ENCODE measurements at regions not wholly inside any gene's neighbourhood (a gene's known extent, or its start where the extent isn't known, plus 50 kb on each side); places are given as distances from the start of the nearest gene placed in this dataset.

- H3K27ac ChIP-seq (ENCODE audit: extremely low read depth, low read depth, low read length), result no peak overlapping the region
- no peak overlapping the region for H3K4me3 ChIP-seq (ENCODE audit: low read depth, low read length)
- CTCF ChIA-PET, result no interaction called here
- POLR2A ChIA-PET, result no interaction called here
- no peaks in the 10 kb centered on the region for H3K4me1 ChIP-seq (ENCODE audit: control insufficient read depth, insufficient read depth, low read length)
- H3K9me3 ChIP-seq (ENCODE audit: control insufficient read depth, insufficient read depth, low read depth, low read length), result no peaks in the 10 kb centered on the region
- no peaks in the 10 kb centered on the region for H3K36me3 ChIP-seq (ENCODE audit: control insufficient read depth in 2 of 2, insufficient read depth in 1 of 2, low read length in 2 of 2)
- TF ChIP-seq GLIS1 (tag by site-specific recombination; IDR thresholded peaks at IDR 0.05) (no peak), ZBTB49 (tag by site-specific recombination; IDR thresholded peaks at IDR 0.05; ENCODE audit: low read depth) (no peak), MYNN (tag by site-specific recombination; IDR thresholded peaks at IDR 0.05; ENCODE audit: borderline replicate concordance) (no peak), ZNF830 (tag by site-specific recombination; IDR thresholded peaks at IDR 0.05; ENCODE audit: low read depth) (no peak), ZSCAN23 (tag by site-specific recombination; IDR thresholded peaks at IDR 0.05) (no peak), ZNF169 (tag by site-specific recombination; IDR thresholded peaks at IDR 0.05) (no peak), ZNF488 (tag by site-specific recombination; IDR thresholded peaks at IDR 0.05) (no peak), ZNF202 (tag by site-specific recombination; IDR thresholded peaks at IDR 0.05; ENCODE audit: borderline replicate concordance) (no peak), BCL11B (tag by site-specific recombination; IDR thresholded peaks at IDR 0.05; ENCODE audit: low read depth) (no peak)
Measured at GRCh38 chr10:71084818-71085126, 127.6 kb upstream of the UNC5B start.

- H3K4me1 ChIP-seq (ENCODE audit: control insufficient read depth, insufficient read depth, low read length), result no peaks in the 10 kb centered on the region
- CTCF ChIA-PET, result no interaction called here
- H3K9me3 ChIP-seq (ENCODE audit: control insufficient read depth, insufficient read depth, low read depth, low read length), result no peaks in the 10 kb centered on the region
- POLR2A ChIA-PET, result no interaction called here
- TF ChIP-seq ZBTB48 (tag by site-specific recombination; IDR thresholded peaks at IDR 0.05), result no peak
- TF ChIP-seq ZFP37 (tag by site-specific recombination; IDR thresholded peaks at IDR 0.05), result no peak
- 0 out of 2 replicates have a peak, but pooled peaks have one; percentile 12 for TF ChIP-seq GLI4 (tag by site-specific recombination; IDR thresholded peaks at IDR 0.05)
- H3K27ac ChIP-seq (ENCODE audit: extremely low read depth, low read depth, low read length), result no peak overlapping the region
- H3K4me3 ChIP-seq (ENCODE audit: low read depth, low read length), result no peak overlapping the region
- no peaks in the 10 kb centered on the region for H3K36me3 ChIP-seq (ENCODE audit: control insufficient read depth in 2 of 2, insufficient read depth in 1 of 2, low read length in 2 of 2)
Measured at GRCh38 chr10:71085689-71086438, 126.5 kb upstream of the UNC5B start.

GRCh38 chr10:71086439-71087080 is 125.8 kb upstream of the UNC5B start:
- no peak overlapping the region for H3K27ac ChIP-seq (ENCODE audit: extremely low read depth, low read depth, low read length)
- ChIA-PET CTCF (no interaction called here), POLR2A (no interaction called here)
- H3K9me3 ChIP-seq (ENCODE audit: control insufficient read depth, insufficient read depth, low read depth, low read length), result no peaks in the 10 kb centered on the region
- H3K36me3 ChIP-seq (ENCODE audit: control insufficient read depth in 2 of 2, insufficient read depth in 1 of 2, low read length in 2 of 2), result no peaks in the 10 kb centered on the region
- no peak overlapping the region for H3K4me3 ChIP-seq (ENCODE audit: low read depth, low read length)
- H3K4me1 ChIP-seq (ENCODE audit: control insufficient read depth, insufficient read depth, low read length), result no peaks in the 10 kb centered on the region
- no peak for TF ChIP-seq ZBTB10 (tag by site-specific recombination; IDR thresholded peaks at IDR 0.05)
- no peak for TF ChIP-seq KLF10 (tag by site-specific recombination; IDR thresholded peaks at IDR 0.05)
- no peak for TF ChIP-seq ZNF112 (tag by site-specific recombination; IDR thresholded peaks at IDR 0.05)
- TF ChIP-seq ZNF280C (tag by site-specific recombination; IDR thresholded peaks at IDR 0.05), result no peak
- TF ChIP-seq ZNF23 (tag by site-specific recombination; IDR thresholded peaks at IDR 0.05; ENCODE audit: borderline replicate concordance), result no peak
- no peak for TF ChIP-seq ZNF426 (tag by site-specific recombination; IDR thresholded peaks at IDR 0.05)
- no peak for TF ChIP-seq ZNF677 (tag by site-specific recombination; IDR thresholded peaks at IDR 0.05)
- no peak for TF ChIP-seq ZNF19 (tag by site-specific recombination; IDR thresholded peaks at IDR 0.05; ENCODE audit: low read depth)
- TF ChIP-seq ZNF354C (tag by site-specific recombination; IDR thresholded peaks at IDR 0.05; ENCODE audit: borderline replicate concordance, low read depth), result no peak
- 0 out of 2 replicates have a peak, but pooled peaks have one; percentile 4 for TF ChIP-seq GLI4 (tag by site-specific recombination; IDR thresholded peaks at IDR 0.05)
- TF ChIP-seq MZF1 (tag by site-specific recombination; IDR thresholded peaks at IDR 0.05; ENCODE audit: borderline replicate concordance), result no peak

Measured in HEK293 (cell line).